ENCODE measurements at regions not wholly inside any gene's neighbourhood (a gene's known extent, or its start where the extent isn't known, plus 50 kb on each side); places are given as distances from the start of the nearest gene placed in this dataset.

- DNase-seq, result no peak
- H3K4me3 ChIP-seq (replicated peaks in 1 of 3; ENCODE audit: low read depth in 2 of 3, low read length in 3 of 3), result no peak overlapping the region
- Mint-ChIP-seq H3K4me1 (no peaks in the 10 kb centered on the region), H3K36me3 (no peaks in the 10 kb centered on the region), H3K27ac (no peak overlapping the region), H3K9me3 (peaks cover 0 to 13% (median 5%) of the 10 kb centered on the region in 7 donors), H3K4me3 (no peak overlapping the region), H3K27me3 (ENCODE audit: low read depth in 3 of 3) (no peaks in the 10 kb centered on the region)
- H3K27ac ChIP-seq (ENCODE audit: low read depth in 1 of 2, low read length in 2 of 2), result no peak overlapping the region
- H2AFZ ChIP-seq (ENCODE audit: insufficient read depth, low read depth, low read length, poor library complexity, severe bottlenecking), result no peak overlapping the region
- H3K9me3 ChIP-seq (replicated peaks in 1 of 2; ENCODE audit: control insufficient read depth in 1 of 2, insufficient read depth in 1 of 2, low read length in 2 of 2), result peaks cover 7 to 10% of the 10 kb centered on the region in 2 donors
- no peaks in the 10 kb centered on the region for H4K20me1 ChIP-seq (ENCODE audit: insufficient read depth, low read length)
- no CpG with 5 or more reads among the region's 2 CpGs for WGBS (ENCODE audit: insufficient coverage)
- no peak overlapping the region for H3K9ac ChIP-seq (ENCODE audit: insufficient read depth, low read length, poor library complexity, severe bottlenecking)
- no peaks in the 10 kb centered on the region for H3K36me3 ChIP-seq (replicated peaks in 1 of 2; ENCODE audit: control insufficient read depth in 1 of 2, insufficient read depth in 2 of 2, low read length in 2 of 2)
- no peak for TF ChIP-seq CTCF (IDR thresholded peaks at IDR 0.05)
- H3K4me2 ChIP-seq (replicated peaks; ENCODE audit: extremely low read depth, low read length, poor library complexity, severe bottlenecking), result no peak overlapping the region
- no peaks in the 10 kb centered on the region for H3K27me3 ChIP-seq (ENCODE audit: control insufficient read depth in 2 of 2, insufficient read depth in 2 of 2, low read length in 2 of 2)
- intact Hi-C loops (cut with micrococcal nuclease), result no loop called here
- H3K4me1 ChIP-seq (ENCODE audit: control insufficient read depth in 1 of 2, insufficient read depth in 2 of 2, low read length in 2 of 2), result no peaks in the 10 kb centered on the region
- no peaks in the 10 kb centered on the region for H3K79me2 ChIP-seq (ENCODE audit: insufficient read depth, low read length)
Measured at GRCh38 chr7:108890862-108891261, 321.2 kb downstream of the DNAJB9 start.

- Histone ChIP-seq H3K36me3 (replicated peaks in 1 of 2; ENCODE audit: control insufficient read depth in 1 of 2, insufficient read depth in 2 of 2, low read length in 2 of 2) (no peaks in the 10 kb centered on the region), H4K20me1 (ENCODE audit: insufficient read depth, low read length) (no peaks in the 10 kb centered on the region), H3K4me1 (ENCODE audit: control insufficient read depth in 1 of 2, insufficient read depth in 2 of 2, low read length in 2 of 2) (no peaks in the 10 kb centered on the region), H3K9ac (ENCODE audit: insufficient read depth, low read length, poor library complexity, severe bottlenecking) (no peak overlapping the region), H3K27me3 (ENCODE audit: control insufficient read depth in 2 of 2, insufficient read depth in 2 of 2, low read length in 2 of 2) (no peaks in the 10 kb centered on the region), H3K79me2 (ENCODE audit: insufficient read depth, low read length) (no peaks in the 10 kb centered on the region), H3K9me3 (replicated peaks in 1 of 2; ENCODE audit: control insufficient read depth in 1 of 2, insufficient read depth in 1 of 2, low read length in 2 of 2) (no peaks in the 10 kb centered on the region), H3K27ac (ENCODE audit: low read depth in 1 of 2, low read length in 2 of 2) (no peak overlapping the region), H2AFZ (ENCODE audit: insufficient read depth, low read depth, low read length, poor library complexity, severe bottlenecking) (no peak overlapping the region), H3K4me2 (replicated peaks; ENCODE audit: extremely low read depth, low read length, poor library complexity, severe bottlenecking) (no peak overlapping the region), H3K4me3 (replicated peaks in 1 of 3; ENCODE audit: low read depth in 2 of 3, low read length in 3 of 3) (no peak overlapping the region)
- intact Hi-C loops (cut with micrococcal nuclease), result no loop called here
- no peaks in the 10 kb centered on the region for H3K4me1 Mint-ChIP-seq
- H3K27ac Mint-ChIP-seq, result no peak overlapping the region
- H3K9me3 Mint-ChIP-seq, result peaks cover 0 to 7% (median 0%) of the 10 kb centered on the region in 7 donors
- no peak overlapping the region for H3K4me3 Mint-ChIP-seq
- WGBS (ENCODE audit: insufficient coverage), result no CpG with 5 or more reads among the region's 1 CpG
- no peak for TF ChIP-seq CTCF (IDR thresholded peaks at IDR 0.05)
- no peaks in the 10 kb centered on the region for H3K27me3 Mint-ChIP-seq (ENCODE audit: low read depth in 3 of 3)
- no peak for DNase-seq
- H3K36me3 Mint-ChIP-seq, result no peaks in the 10 kb centered on the region
Measured at GRCh38 chr7:108908456-108908855, 338.8 kb downstream of the DNAJB9 start.
